B cell (primary cell): ENCODE measurements at regions not wholly inside any gene's neighbourhood (a gene's known extent, or its start where the extent isn't known, plus 50 kb on each side); places are given as distances from the start of the nearest gene placed in this dataset.

Experiments
- EZH2 ChIP-seq: IDR thresholded peaks from 2 replicates; pipeline ENCODE4 v1.6.1; 2012; ENCODE audit warnings: borderline replicate concordance, low read depth, mild to moderate bottlenecking, moderate library complexity, low read length; ENCODE audit not compliant: insufficient read depth, poor library complexity, severe bottlenecking
- TF ChIP-seq, protein P1 (sequence below): fragments of 200-600 bp; IDR thresholded peaks from one replicate; pipeline ENCODE4 v1.8.0; 2022; ENCODE audit warnings: antibody characterized with exemption, mild to moderate bottlenecking

- TF ChIP-seq, protein P1, sequence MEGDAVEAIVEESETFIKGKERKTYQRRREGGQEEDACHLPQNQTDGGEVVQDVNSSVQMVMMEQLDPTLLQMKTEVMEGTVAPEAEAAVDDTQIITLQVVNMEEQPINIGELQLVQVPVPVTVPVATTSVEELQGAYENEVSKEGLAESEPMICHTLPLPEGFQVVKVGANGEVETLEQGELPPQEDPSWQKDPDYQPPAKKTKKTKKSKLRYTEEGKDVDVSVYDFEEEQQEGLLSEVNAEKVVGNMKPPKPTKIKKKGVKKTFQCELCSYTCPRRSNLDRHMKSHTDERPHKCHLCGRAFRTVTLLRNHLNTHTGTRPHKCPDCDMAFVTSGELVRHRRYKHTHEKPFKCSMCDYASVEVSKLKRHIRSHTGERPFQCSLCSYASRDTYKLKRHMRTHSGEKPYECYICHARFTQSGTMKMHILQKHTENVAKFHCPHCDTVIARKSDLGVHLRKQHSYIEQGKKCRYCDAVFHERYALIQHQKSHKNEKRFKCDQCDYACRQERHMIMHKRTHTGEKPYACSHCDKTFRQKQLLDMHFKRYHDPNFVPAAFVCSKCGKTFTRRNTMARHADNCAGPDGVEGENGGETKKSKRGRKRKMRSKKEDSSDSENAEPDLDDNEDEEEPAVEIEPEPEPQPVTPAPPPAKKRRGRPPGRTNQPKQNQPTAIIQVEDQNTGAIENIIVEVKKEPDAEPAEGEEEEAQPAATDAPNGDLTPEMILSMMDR: no peak
- TF ChIP-seq EZH2: no peak
These were observed 169.7 kb downstream of the BUB3 start for GRCh38 chr10:123323884-123324283.
